DND-41 (cell line): ENCODE measurements at regions not wholly inside any gene's neighbourhood (a gene's known extent, or its start where the extent isn't known, plus 50 kb on each side); places are given as distances from the start of the nearest gene placed in this dataset.

Source experiments
- ATAC-seq: fragments of 200-7000 bp; cut with Tn5 transposase; 3 replicates; pipeline ENCODE4 v1.9.1; 2021; ENCODE audit warnings: low read depth; ENCODE audit not compliant: insufficient read depth
- DNase-seq: peaks from one replicate; pipeline ENCODE4 v3.0.0-alpha.2; 2020
- H2AFZ ChIP-seq: 2 replicates; pipeline ENCODE4 v1.6.0; 2012; ENCODE audit warnings: low read depth, low read length
- H3K27ac ChIP-seq: 2 replicates; pipeline ENCODE4 v1.5.1; 2012; ENCODE audit warnings: low read length, inconsistent platforms
- H3K27me3 ChIP-seq: fragments of 200-600 bp; sonication (generic); 2 replicates; pipeline ENCODE4 v1.6.0; 2012; ENCODE audit warnings: low read length, mild to moderate bottlenecking, inconsistent platforms; ENCODE audit not compliant: insufficient read depth, poor library complexity
- H3K36me3 ChIP-seq: 2 replicates; pipeline ENCODE4 v1.5.1; 2012; ENCODE audit warnings: low read length, inconsistent platforms; ENCODE audit not compliant: insufficient read depth
- H3K4me1 ChIP-seq: 2 replicates; pipeline ENCODE4 v1.5.1; 2012; ENCODE audit warnings: mild to moderate bottlenecking, low read length; ENCODE audit not compliant: insufficient read depth
- H3K4me2 ChIP-seq: 2 replicates; pipeline ENCODE4 v1.6.0; 2012; ENCODE audit warnings: mild to moderate bottlenecking, moderate library complexity, low read length, inconsistent platforms; ENCODE audit not compliant: insufficient read depth
- H3K4me3 ChIP-seq, 2 experiments: fragments of 200-600 bp in 1 of 2; shearing (Covaris generic) in 1 of 2; 2 replicates each; pipeline ENCODE4 v1.5.1; 2012 to 2016; ENCODE audit warnings: inconsistent platforms in 2 of 2, low read length in 2 of 2, mild to moderate bottlenecking in 2 of 2, low read depth in 1 of 2, moderate library complexity in 1 of 2
- H3K79me2 ChIP-seq: 2 replicates; pipeline ENCODE4 v1.6.0; 2012; ENCODE audit warnings: low read length, inconsistent platforms; ENCODE audit not compliant: insufficient read depth
- H3K9ac ChIP-seq: 2 replicates; pipeline ENCODE4 v1.6.0; 2012; ENCODE audit warnings: low read depth, mild to moderate bottlenecking, inconsistent platforms, low read length, moderate library complexity
- H3K9me3 ChIP-seq: 2 replicates; pipeline ENCODE4 v1.5.1; 2012; ENCODE audit warnings: low read length, moderate library complexity, mild to moderate bottlenecking, inconsistent platforms; ENCODE audit not compliant: insufficient read depth, severe bottlenecking
- H4K20me1 ChIP-seq: 2 replicates; pipeline ENCODE4 v1.6.0; 2012; ENCODE audit warnings: low read length; ENCODE audit not compliant: insufficient read depth
- EZH2 ChIP-seq: IDR thresholded peaks from 3 replicates; pipeline ENCODE4 v1.6.1; 2012; ENCODE audit warnings: borderline replicate concordance, low read depth, mild to moderate bottlenecking, moderate library complexity, low read length, inconsistent platforms; ENCODE audit not compliant: severe bottlenecking
- TF ChIP-seq, protein P1 (sequence below): IDR thresholded peaks from 2 replicates; pipeline ENCODE4 v1.5.1; 2012; ENCODE audit warnings: borderline replicate concordance, low read length, moderate library complexity, mild to moderate bottlenecking; ENCODE audit not compliant: poor library complexity, severe bottlenecking; ENCODE audit errors: extremely low read depth

DNA sequence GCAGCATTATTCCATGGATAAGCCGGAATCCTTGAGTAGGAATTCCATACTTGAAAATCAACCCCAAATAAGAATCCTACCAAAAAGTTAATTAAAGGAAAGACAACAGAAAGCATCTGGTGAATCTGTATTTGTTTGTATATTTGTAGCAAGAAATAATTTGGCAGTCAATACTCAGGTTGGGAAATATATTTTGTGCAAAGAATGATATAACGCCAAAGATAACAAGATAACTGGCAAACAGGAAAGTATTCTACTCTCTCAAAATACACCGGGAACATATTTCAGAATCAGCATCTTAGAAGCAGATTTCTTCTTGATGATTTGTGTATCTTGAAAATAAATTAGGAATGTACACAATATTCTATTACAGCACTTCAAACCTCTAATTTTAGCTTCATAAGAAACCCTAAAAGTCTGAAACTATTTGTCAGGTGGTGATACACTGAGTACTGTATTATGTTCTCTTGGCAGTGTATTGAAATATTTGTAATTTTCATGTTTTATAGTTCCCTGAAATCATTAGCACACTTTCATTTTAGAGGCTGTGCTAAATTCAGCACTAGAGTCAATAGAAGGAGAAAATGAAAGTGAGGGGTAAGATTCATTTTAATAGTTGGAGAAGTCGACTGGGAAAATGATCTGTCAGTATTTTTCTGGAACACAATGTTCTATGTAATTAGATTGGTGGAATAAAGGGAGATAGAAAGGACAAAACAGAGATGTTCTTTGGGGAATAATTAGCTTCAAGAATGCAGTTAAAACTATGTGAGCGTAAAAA, 879.7 kb upstream of the GJE1 start:
- H3K4me3 ChIP-seq = no peak overlapping the region
- no peak overlapping the region for H3K9ac ChIP-seq
- no peaks in the 10 kb centered on the region for H3K4me1 ChIP-seq
- no peak overlapping the region for H3K27ac ChIP-seq
- no peaks in the 10 kb centered on the region for H4K20me1 ChIP-seq
- no peak for TF ChIP-seq EZH2
- TF ChIP-seq, protein P1, sequence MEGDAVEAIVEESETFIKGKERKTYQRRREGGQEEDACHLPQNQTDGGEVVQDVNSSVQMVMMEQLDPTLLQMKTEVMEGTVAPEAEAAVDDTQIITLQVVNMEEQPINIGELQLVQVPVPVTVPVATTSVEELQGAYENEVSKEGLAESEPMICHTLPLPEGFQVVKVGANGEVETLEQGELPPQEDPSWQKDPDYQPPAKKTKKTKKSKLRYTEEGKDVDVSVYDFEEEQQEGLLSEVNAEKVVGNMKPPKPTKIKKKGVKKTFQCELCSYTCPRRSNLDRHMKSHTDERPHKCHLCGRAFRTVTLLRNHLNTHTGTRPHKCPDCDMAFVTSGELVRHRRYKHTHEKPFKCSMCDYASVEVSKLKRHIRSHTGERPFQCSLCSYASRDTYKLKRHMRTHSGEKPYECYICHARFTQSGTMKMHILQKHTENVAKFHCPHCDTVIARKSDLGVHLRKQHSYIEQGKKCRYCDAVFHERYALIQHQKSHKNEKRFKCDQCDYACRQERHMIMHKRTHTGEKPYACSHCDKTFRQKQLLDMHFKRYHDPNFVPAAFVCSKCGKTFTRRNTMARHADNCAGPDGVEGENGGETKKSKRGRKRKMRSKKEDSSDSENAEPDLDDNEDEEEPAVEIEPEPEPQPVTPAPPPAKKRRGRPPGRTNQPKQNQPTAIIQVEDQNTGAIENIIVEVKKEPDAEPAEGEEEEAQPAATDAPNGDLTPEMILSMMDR = no peak
- H3K79me2 ChIP-seq = no peaks in the 10 kb centered on the region
- no peaks in the 10 kb centered on the region for H3K36me3 ChIP-seq
- H3K4me2 ChIP-seq = no peak overlapping the region
- H2AFZ ChIP-seq = no peak overlapping the region
- H3K9me3 ChIP-seq = no peaks in the 10 kb centered on the region
- ATAC-seq = no peak
- H3K27me3 ChIP-seq = no peaks in the 10 kb centered on the region
- no peak for DNase-seq

DNA sequence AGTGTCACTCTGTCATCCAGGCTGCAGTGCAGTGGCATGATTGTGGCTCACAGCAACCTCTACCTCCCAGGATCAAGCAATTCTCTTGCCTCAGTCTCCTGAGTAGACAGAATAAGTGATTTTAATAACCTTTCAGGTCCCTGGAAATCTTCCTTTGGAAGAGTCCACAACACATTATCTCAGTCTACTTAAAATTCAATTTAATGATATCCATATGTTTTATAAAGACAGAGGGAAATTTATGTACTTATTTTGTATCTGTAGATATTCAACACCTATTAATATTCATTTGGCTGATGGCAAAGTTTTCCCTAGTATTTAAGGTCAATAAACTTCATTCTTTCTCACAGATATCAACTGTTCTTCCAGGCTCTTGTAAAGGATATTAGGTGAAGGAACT, 881.4 kb upstream of the GJE1 start:
- Histone ChIP-seq H3K9ac (no peak overlapping the region), H4K20me1 (no peaks in the 10 kb centered on the region), H3K4me3 (no peak overlapping the region), H3K79me2 (no peaks in the 10 kb centered on the region), H3K4me2 (no peak overlapping the region), H3K9me3 (no peaks in the 10 kb centered on the region), H3K36me3 (no peaks in the 10 kb centered on the region), H3K27ac (no peak overlapping the region), H3K27me3 (no peaks in the 10 kb centered on the region), H2AFZ (no peak overlapping the region), H3K4me1 (no peaks in the 10 kb centered on the region)
- no peak for DNase-seq
- ATAC-seq = no peak
- no peak for TF ChIP-seq EZH2
- TF ChIP-seq, protein P1 = no peak

DNA sequence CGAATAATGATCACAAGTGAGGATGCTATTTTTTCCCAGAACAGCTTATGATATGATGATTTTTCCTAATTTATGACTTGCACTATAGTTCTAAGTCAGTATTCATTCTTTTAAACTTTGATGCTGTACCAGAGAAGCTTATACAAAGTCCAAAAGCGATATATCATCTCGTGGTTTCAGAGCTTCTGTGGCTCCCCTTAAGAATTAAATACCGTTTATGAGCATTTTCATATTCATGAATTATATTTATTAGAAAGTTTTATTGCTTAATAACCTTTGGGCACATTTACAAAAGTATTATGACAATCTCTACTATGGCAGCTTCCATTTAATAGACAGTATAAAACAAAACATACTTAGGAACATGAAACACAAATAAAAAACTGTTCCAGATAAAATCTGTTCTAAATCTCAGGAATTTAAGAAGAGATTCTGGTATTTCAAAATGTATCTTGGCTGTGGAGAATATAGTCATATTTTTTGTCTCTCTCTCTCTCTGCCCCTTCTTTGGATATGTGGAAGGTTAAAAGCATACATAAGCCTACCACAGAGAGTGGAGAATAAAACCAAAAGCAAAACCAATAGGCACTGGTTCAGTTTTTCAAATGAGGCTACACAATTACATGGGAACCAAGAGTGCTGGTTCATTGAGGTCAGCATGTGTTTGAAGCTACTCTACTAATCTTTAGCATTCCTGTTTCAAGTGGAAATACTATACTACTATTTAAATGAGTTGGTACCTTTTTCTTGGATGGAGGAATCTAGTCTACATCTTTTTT, 884.5 kb upstream of the GJE1 start:
- DNase-seq (no peak), ATAC-seq (no peak)
- Histone ChIP-seq H3K27ac (no peak overlapping the region), H3K4me2 (no peak overlapping the region), H3K27me3 (no peaks in the 10 kb centered on the region), H2AFZ (no peak overlapping the region), H3K79me2 (no peaks in the 10 kb centered on the region), H3K4me3 (no peak overlapping the region), H4K20me1 (no peaks in the 10 kb centered on the region), H3K4me1 (no peaks in the 10 kb centered on the region), H3K9me3 (no peaks in the 10 kb centered on the region), H3K9ac (no peak overlapping the region), H3K36me3 (no peaks in the 10 kb centered on the region)
- TF ChIP-seq, protein P1 = no peak
- no peak for TF ChIP-seq EZH2
